Activated CD4-positive, alpha-beta memory T cell treated with anti-CD3 and anti-CD28 coated beads, Interleukin-2, amount 10 ng/mL, durations not matched to agents 7 days and 5 days (primary cell): ENCODE measurements at regions not wholly inside any gene's neighbourhood (a gene's known extent, or its start where the extent isn't known, plus 50 kb on each side); places are given as distances from the start of the nearest gene placed in this dataset.
"Not testable (repeated sequence)": the region's sequence is repeated elsewhere in the genome, so short reads cannot be mapped to it uniquely, and the experiment has no call there.

ENCODE experiments used
- CTCF ChIA-PET: fragments of 350-600 bp; sonication (Branson Sonifier 250); formaldehyde crosslinking; loops from one replicate; lab custom pipeline; 2021; ENCODE audit warnings: antibody characterized with exemption, inconsistent platforms; lab: Charles Lee
- POLR2A ChIA-PET: fragments of 350-600 bp; sonication (Branson Sonifier 250); formaldehyde crosslinking; loops from one replicate; lab custom pipeline; 2021; ENCODE audit warnings: antibody characterized with exemption; lab: Charles Lee
- DNase-seq: peaks from one replicate; pipeline ENCODE4 v3.0.0-alpha.2; 2020
- H3K27ac Mint-ChIP-seq: one replicate; pipeline ENCODE4 v1.8.0; 2021; ENCODE audit warnings: mild to moderate bottlenecking, mixed read lengths
- H3K27me3 Mint-ChIP-seq: one replicate; pipeline ENCODE4 v1.8.0; 2021; ENCODE audit warnings: mixed read lengths
- H3K36me3 Mint-ChIP-seq: one replicate; pipeline ENCODE4 v1.8.0; 2021; ENCODE audit warnings: low read depth, mixed read lengths
- H3K4me1 Mint-ChIP-seq: one replicate; pipeline ENCODE4 v1.8.0; 2021; ENCODE audit warnings: mixed read lengths
- H3K4me3 Mint-ChIP-seq: one replicate; pipeline ENCODE4 v1.8.0; 2021; ENCODE audit warnings: mild to moderate bottlenecking, mixed read lengths
- H3K9me3 Mint-ChIP-seq: one replicate; pipeline ENCODE4 v1.8.0; 2021; ENCODE audit warnings: mixed read lengths

DNA sequence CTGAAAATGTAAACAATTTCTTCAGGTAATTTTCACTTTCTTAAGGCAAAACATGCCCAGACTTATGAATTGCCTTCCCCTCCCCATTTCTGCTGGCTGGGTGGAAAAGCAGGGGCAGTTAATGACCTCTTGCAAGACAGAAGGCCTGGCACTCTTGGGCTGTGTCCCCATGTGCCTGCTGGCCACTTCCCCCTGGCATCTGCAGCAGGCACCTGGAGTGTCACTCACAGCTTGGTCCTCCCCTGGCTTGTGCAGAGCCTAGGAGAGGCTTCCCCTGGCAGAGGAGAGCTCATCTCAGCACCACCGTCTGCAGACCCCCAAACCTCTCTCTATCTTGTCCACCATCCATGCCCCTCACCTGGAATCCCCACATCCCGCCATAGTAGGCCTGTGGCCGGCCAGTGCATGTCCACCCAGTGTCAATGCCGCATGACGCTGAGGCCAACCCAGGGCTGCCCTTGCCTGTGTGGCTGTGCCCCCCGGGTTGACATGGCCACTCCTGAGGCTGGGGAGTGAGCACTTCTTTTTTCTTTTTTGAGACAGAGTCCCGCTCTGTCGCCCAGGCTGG, 83.5 kb upstream of the SLC22A23 start:
- DNase-seq, result no peak
- Mint-ChIP-seq H3K4me1 (no peaks in the 10 kb centered on the region), H3K9me3 (no peaks in the 10 kb centered on the region), H3K27me3 (peaks cover 9% of the 10 kb centered on the region), H3K4me3 (no peak overlapping the region), H3K36me3 (no peaks in the 10 kb centered on the region), H3K27ac (no peak overlapping the region)
- CTCF ChIA-PET, result no interaction called here
- POLR2A ChIA-PET, result no interaction called here

DNA sequence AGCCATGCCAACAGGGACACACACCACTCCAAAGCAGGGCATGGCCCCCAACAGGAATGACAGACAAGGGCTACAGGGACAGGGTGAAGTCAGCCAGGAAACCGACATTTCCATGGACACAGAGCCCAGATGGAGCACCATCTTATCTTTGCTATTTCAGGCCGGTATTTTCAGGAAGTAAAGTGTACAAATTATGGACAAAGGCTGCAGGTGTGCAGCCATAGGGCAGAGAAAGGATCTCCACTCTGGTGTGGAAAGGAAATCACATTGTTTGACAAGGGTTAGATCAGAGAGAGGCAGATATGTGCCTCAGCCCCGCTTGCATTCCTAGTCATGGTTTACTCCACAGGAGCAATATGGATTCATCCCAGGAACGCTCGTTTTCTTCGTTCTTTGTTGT, 81.7 kb upstream of the SLC22A23 start:
- ChIA-PET CTCF (no interaction called here), POLR2A (no interaction called here)
- H3K27me3 Mint-ChIP-seq, result peaks cover 9% of the 10 kb centered on the region
- no peaks in the 10 kb centered on the region for H3K4me1 Mint-ChIP-seq
- H3K4me3 Mint-ChIP-seq, result no peak overlapping the region
- no peaks in the 10 kb centered on the region for H3K9me3 Mint-ChIP-seq
- DNase-seq, result no peak
- no peaks in the 10 kb centered on the region for H3K36me3 Mint-ChIP-seq
- no peak overlapping the region for H3K27ac Mint-ChIP-seq

DNA sequence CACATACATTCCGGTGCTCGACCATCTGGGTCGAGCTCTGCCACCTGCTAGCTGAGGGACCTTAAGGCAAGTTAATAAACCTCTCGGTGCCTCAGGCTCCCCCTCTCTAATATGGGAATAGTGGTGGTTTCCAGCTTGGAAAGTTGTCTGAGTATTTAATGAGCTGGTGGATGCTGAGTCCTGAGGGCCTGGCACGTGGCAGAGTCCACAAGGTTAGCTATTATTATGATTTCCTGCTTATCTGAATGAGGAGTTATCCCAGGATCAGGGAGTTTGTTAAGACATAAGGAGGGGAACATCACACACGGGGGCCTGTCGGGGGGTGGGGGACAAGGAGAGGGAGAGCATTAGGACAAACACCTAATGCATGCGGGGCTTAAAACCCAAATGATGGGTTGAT, 80.1 kb upstream of the SLC22A23 start:
- Mint-ChIP-seq H3K4me1 (no peaks in the 10 kb centered on the region), H3K9me3 (no peaks in the 10 kb centered on the region), H3K36me3 (no peaks in the 10 kb centered on the region), H3K27ac (no peak overlapping the region), H3K4me3 (no peak overlapping the region), H3K27me3 (peaks cover 9% of the 10 kb centered on the region)
- DNase-seq, result no peak
- CTCF ChIA-PET, result no interaction called here
- POLR2A ChIA-PET, result no interaction called here

DNA sequence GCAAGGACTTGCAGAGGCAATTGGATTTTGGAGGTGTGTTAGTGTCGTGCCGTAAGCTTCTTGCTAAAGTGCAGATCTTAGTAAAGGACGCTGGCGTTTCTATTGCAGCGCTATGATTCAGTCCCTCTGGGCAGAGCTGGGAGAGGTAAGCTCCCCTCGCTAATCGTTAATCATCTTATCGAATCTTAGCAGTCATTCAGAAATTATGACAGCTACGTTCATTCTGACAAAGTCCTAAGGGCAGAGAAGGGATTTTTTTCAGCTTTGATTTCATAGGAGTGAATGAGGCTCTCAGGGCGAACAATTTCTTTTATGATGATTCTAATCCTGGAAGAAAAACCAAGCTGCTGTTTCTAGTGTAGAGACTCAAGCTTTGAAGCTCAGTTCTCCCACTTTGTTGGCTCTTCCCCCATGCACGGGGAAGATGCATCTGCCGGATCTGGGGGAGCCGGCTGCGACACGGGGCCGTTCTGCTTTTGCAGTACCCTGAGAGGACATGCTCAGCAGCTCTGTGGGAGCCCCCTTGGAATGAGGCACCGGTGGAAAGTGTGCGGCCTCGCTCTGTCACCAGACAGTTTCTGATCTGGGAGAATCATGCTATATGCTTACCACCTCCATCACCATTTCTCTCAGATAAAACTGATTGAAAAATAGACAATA, 79.1 kb upstream of the SLC22A23 start:
- Mint-ChIP-seq H3K9me3 (no peaks in the 10 kb centered on the region), H3K4me1 (no peaks in the 10 kb centered on the region), H3K4me3 (no peak overlapping the region), H3K27ac (no peak overlapping the region), H3K27me3 (peaks cover 9% of the 10 kb centered on the region), H3K36me3 (no peaks in the 10 kb centered on the region)
- DNase-seq, result no peak
- ChIA-PET CTCF (no interaction called here), POLR2A (no interaction called here)

DNA sequence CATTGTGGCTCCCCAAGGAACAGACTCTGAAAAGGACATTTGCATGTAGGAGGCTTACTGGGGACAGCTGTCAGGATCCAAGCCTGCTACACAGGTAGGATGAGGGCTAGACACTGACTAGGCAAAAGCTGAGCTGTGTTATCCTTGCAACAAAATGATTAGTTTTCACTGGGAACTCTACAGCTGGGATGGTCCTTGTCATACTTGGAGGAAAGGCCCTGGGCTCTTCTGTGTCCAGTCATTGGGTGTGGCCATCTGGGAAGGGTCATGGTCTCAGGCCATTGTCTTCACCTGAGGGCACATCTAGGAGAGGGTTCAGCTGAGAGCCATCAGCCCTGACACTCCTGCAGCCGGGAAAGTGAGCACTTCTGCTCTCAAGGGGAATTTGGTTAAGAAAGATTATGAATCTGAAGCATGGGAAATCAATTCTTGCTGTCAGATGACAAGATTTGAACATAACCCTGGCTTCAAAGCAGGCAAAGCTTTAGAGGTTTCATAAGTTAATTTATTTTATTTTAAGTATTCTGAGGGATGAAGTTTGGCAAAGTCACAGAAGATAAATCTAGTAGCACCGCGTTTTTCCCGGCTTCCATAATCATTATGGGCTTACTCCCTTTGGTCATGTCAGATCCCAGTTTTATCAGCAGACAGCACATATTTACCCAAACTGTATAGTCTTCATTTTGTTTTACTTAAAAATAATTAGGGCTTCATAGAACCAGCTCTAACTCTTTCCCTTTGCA, 78.4 kb upstream of the SLC22A23 start:
- POLR2A ChIA-PET, result no interaction called here
- Mint-ChIP-seq H3K4me3 (no peak overlapping the region), H3K9me3 (no peaks in the 10 kb centered on the region), H3K4me1 (no peaks in the 10 kb centered on the region), H3K27ac (no peak overlapping the region), H3K27me3 (peaks cover 12% of the 10 kb centered on the region), H3K36me3 (no peaks in the 10 kb centered on the region)
- DNase-seq, result no peak
- CTCF ChIA-PET, result no interaction called here

DNA sequence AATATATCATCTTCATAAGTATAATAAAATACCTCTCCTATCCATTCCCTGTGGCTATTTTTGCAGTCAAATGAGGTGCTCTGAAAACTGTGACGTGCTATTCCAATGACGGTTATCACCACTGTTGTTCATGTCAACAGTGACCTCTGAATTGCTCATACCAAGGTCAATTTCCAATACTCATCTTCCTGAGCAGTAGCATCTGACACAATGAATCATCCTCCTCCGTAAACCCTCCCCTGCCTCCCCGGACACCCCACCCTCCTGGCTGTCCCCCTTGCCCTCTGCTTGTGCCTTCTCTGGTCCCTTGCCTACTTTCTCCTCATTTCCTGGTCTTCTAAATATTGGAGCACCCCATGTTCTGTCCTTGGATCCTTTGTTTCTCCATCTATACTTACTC, 77.7 kb upstream of the SLC22A23 start:
- Mint-ChIP-seq H3K4me3 (no peak overlapping the region), H3K36me3 (no peaks in the 10 kb centered on the region), H3K27me3 (peaks cover 14% of the 10 kb centered on the region), H3K27ac (no peak overlapping the region), H3K4me1 (no peaks in the 10 kb centered on the region), H3K9me3 (no peaks in the 10 kb centered on the region)
- CTCF ChIA-PET, result no interaction called here
- POLR2A ChIA-PET, result no interaction called here
- DNase-seq, result no peak

DNA sequence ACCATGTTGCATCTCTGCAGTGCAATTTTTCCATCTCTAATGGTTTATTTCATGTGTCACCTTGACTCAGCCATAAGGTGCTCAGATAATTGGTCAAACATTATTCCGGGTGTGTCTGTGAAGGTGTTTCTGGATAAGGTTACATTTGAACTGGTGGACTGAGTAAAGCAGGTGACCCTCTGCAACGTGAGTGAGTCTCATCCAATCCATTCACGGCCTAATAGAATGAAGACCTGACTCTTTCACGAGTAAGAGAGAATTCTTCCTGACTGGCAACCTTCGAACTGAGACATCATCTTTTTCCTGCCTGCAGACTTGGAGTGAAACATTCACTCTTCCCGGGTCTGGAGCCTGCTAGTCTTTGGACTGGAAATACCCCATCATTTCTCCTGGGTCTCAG, 77.1 kb upstream of the SLC22A23 start:
- Mint-ChIP-seq H3K27me3 (peaks cover 12% of the 10 kb centered on the region), H3K4me3 (no peak overlapping the region), H3K9me3 (no peaks in the 10 kb centered on the region), H3K27ac (no peak overlapping the region), H3K4me1 (no peaks in the 10 kb centered on the region), H3K36me3 (no peaks in the 10 kb centered on the region)
- POLR2A ChIA-PET, result no interaction called here
- DNase-seq, result no peak
- CTCF ChIA-PET, result no interaction called here

DNA sequence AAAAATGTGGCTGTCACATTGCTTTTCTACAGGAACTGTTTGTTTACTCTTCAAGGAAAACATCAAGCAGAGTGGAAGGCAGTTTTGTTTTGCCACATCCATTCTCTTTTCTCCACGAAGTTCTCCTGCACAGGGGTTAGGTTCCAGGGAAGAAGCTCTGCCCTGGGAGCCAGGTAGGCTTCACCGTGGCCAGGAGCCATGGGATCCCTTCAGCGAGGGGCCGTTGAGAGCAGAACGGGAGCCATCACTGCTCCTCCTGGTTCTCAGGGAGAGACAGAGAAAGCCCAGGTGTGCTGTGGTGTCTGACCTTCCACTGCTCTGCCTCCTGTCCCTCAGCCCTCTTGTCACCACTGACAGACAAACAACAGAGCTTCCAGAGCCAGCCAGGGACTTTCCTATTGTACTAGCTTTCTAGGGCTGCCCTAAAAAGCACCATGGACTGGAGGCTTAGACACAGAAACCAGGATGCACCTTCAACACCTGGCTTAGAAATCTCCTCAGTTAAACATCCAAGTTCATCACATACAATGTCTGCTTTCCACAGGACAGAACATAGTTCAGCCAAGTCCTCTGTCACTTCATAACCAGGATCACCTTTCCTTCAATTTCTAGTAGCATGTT, 75.6 kb upstream of the SLC22A23 start:
- Mint-ChIP-seq H3K27ac (no peak overlapping the region), H3K27me3 (peaks cover 5% of the 10 kb centered on the region), H3K9me3 (no peaks in the 10 kb centered on the region), H3K4me3 (no peak overlapping the region), H3K4me1 (no peaks in the 10 kb centered on the region), H3K36me3 (no peaks in the 10 kb centered on the region)
- DNase-seq, result no peak
- ChIA-PET POLR2A (no interaction called here), CTCF (no interaction called here)

DNA sequence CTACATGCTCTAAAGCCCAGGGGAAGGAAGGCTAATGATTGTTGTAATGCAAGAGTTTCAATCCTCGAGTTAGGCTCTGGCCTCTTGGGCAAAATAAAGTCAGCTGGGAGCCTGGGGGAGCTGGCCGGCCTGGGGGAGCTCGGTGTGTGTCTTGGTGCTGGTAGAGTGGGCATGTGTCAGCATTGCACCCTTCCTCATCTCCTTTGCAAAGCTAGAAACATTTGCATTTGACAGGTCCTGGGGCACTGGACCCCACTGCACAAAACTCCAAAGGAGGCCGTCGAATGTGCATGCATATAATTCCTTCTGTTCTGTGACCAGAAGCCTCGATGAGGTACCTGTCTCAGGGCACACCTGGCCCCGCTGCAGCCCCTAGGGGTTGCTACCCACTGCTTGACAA, 74.6 kb upstream of the SLC22A23 start:
- no peak overlapping the region for H3K27ac Mint-ChIP-seq
- no peaks in the 10 kb centered on the region for H3K9me3 Mint-ChIP-seq
- H3K27me3 Mint-ChIP-seq, result peaks cover 5% of the 10 kb centered on the region
- ChIA-PET POLR2A (no interaction called here), CTCF (no interaction called here)
- no peak overlapping the region for H3K4me3 Mint-ChIP-seq
- no peaks in the 10 kb centered on the region for H3K36me3 Mint-ChIP-seq
- no peak for DNase-seq
- no peaks in the 10 kb centered on the region for H3K4me1 Mint-ChIP-seq

DNA sequence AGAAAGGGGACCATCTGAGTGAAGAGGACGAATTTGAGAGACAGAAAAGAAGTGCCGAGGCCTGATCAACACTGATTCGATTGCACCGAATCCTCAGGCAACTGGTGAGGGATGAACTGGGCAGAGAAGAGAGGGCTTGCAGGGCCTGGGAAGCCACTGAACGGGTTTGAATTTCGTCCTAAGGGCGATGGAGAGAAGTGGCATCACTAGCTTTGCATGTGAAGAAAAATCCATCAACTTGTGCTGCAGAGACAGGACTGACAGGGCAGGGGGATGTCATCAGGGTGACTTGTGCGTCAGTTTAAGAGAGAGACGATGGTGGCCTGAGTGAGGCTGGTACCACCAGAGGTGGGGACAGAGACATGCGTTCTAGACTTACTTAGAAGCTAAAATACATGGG, 73.7 kb upstream of the SLC22A23 start:
- Mint-ChIP-seq H3K4me3 (no peak overlapping the region), H3K27me3 (peaks cover 5% of the 10 kb centered on the region), H3K4me1 (no peaks in the 10 kb centered on the region), H3K9me3 (no peaks in the 10 kb centered on the region), H3K36me3 (no peaks in the 10 kb centered on the region), H3K27ac (no peak overlapping the region)
- no peak for DNase-seq
- ChIA-PET POLR2A (no interaction called here), CTCF (no interaction called here)

DNA sequence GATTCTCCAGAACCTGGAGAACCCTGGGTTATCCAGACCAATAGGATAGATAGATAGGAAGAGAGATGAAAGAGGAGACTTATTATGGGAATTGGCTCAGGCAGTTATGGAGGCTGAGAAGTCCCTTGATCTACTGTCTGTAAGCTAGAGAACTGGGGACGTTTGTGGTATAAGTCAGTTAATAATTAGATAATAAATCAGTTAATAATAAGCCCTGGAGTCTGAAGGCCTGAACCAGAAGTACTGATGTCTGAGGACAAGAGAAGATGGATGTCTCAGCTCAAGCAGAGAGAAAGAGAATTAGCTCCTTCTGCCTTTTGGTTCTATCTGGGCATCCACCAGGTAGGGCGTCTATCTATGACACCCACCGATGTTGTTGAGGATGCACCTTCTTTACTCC, 72.9 kb upstream of the SLC22A23 start:
- Mint-ChIP-seq H3K36me3 (no peaks in the 10 kb centered on the region), H3K9me3 (no peaks in the 10 kb centered on the region), H3K4me3 (no peak overlapping the region), H3K4me1 (no peaks in the 10 kb centered on the region), H3K27ac (no peak overlapping the region), H3K27me3 (peaks cover 5% of the 10 kb centered on the region)
- no peak for DNase-seq
- ChIA-PET CTCF (no interaction called here), POLR2A (no interaction called here)

DNA sequence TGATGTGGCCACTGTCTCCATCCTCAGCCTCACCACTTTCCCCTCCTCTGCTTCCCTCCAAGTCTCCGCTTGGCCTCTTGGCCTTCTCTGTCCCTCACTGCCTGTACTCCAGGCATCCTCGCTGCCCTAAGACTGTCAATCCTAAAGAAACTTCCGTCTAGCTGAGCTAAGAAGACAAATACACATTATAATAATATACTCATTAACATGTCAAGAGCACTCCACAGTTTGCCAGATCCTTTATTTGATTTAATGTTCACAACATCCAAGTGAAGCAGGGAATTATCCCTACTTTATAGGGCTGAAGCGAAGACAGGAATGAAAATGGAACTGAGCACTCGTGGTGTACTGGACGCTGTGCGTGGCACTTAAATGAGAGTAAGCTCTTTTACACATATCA, 72.4 kb upstream of the SLC22A23 start:
- CTCF ChIA-PET, result no interaction called here
- H3K27me3 Mint-ChIP-seq, result peaks cover 8% of the 10 kb centered on the region

DNA sequence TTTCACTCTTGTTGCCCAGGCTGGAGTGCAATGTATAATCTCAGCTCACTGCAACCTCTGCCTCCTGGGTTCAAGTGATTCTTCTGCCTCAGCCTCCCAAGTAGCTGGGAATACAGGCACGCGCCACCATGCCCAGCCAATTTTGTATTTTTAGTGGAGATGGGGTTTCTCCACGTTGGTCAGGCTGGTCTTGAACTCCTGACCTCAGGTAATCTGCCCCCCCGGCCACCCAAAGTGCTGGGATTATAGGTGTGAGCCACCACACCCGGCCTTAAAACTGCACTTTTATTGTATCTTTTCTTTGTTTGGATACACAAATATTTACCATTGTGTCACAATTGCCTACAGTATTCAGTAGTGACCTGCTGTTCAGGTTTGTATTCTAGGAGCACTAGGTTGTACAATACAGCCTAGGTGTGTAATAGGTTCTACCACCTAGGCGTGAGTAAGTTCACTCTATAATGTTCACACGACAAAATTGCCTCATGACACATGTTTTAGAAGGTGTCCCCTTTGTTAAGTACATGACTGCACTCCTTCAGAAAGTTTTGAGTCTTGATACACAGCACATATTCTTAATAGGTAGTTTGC, 71.3 kb upstream of the SLC22A23 start:
- H3K9me3 Mint-ChIP-seq, POLR2A ChIA-PET: not testable (repeated sequence)

More for the DNA sequence above, 72.4 kb upstream of the SLC22A23 start:
- Mint-ChIP-seq H3K27ac (no peak overlapping the region), H3K9me3 (no peaks in the 10 kb centered on the region), H3K4me1 (no peaks in the 10 kb centered on the region), H3K36me3 (no peaks in the 10 kb centered on the region), H3K4me3 (no peak overlapping the region)
- DNase-seq, result no peak
- POLR2A ChIA-PET, result no interaction called here

More for the DNA sequence above, 71.3 kb upstream of the SLC22A23 start:
- DNase-seq, H3K27ac Mint-ChIP-seq, H3K4me1 Mint-ChIP-seq, H3K36me3 Mint-ChIP-seq, CTCF ChIA-PET, H3K4me3 Mint-ChIP-seq: not testable (repeated sequence)
- H3K27me3 Mint-ChIP-seq, result peaks cover 10% of the 10 kb centered on the region
